K562 (cell line): ENCODE measurements at regions not wholly inside any gene's neighbourhood (a gene's known extent, or its start where the extent isn't known, plus 50 kb on each side); places are given as distances from the start of the nearest gene placed in this dataset.
A peak's percentile ranks its signal among the peaks of the same experiment; 100 is the strongest.

Experiments
- ATAC-seq: fragments of 200-7000 bp; cut with Tn5 transposase; 3 replicates; pipeline ENCODE4 v1.9.1; 2020; ENCODE audit warnings: moderate library complexity
- BruUV-seq: library from RNA; stranded (reverse); fragments of 400-500 nt; replicated peaks from 2 replicates; lab custom pipeline; 2021; lab: Mats Ljungman, UMichigan
- CTCF ChIA-PET: fragments of 300-600 bp; formaldehyde crosslinking; extraction: SDS; loops from one replicate; lab custom pipeline; 2021; ENCODE audit warnings: low intra/inter-chr PET ratio; lab: Yijun Ruan, JAX
- POLR2A ChIA-PET: fragments of 300-600, 350-650 bp; sonication (Branson Sonifier 250); formaldehyde crosslinking; extraction: SDS; loops from one replicate; lab custom pipeline; 2021; ENCODE audit warnings: antibody characterized with exemption, inconsistent platforms; lab: Yijun Ruan, JAX
- DNase-seq, 4 experiments: peaks; one replicate each; pipeline versions ENCODE4 v3.0.0 to v3.0.0-alpha.2; 2011 to 2018; ENCODE audit warnings: low spot score in 3 of 4, mixed read lengths in 3 of 4; ENCODE audit errors: extremely low read depth in 1 of 4
- FAIRE-seq: peaks from 2 replicates; lab custom pipeline; 2011; peaks lifted over from hg19 to GRCh38; lab: Jason Lieb, UNC
- H2AFZ ChIP-seq: 2 replicates; pipeline ENCODE4 v1.6.0; 2011; ENCODE audit warnings: low read depth, low read length, control low read depth, inconsistent platforms
- H3K27ac ChIP-seq: fragments of 200-600 bp; 3 replicates; pipeline ENCODE4 v1.8.0; 2011; ENCODE audit warnings: low read depth, mild to moderate bottlenecking, control low read depth, inconsistent platforms, low read length, moderate library complexity, mixed read lengths; ENCODE audit errors: extremely low read depth
- H3K27me3 ChIP-seq, 2 experiments: fragments of 300-600 bp in 1 of 2; 2 replicates in 1 of 2; 3 replicates in 1 of 2; pipeline versions ENCODE4 v1.6.0 to v1.8.0; 2011; ENCODE audit warnings: inconsistent platforms in 2 of 2, low read length in 2 of 2, mild to moderate bottlenecking in 1 of 2, mixed read lengths in 1 of 2, moderate library complexity in 1 of 2; ENCODE audit not compliant: control insufficient read depth in 2 of 2, insufficient read depth in 2 of 2
- H3K36me3 ChIP-seq: fragments of 300-600 bp; 3 replicates; pipeline ENCODE4 v1.8.0; 2011; ENCODE audit warnings: mild to moderate bottlenecking, low read length, inconsistent platforms; ENCODE audit not compliant: control insufficient read depth, insufficient read depth
- H3K4me1 ChIP-seq, 2 experiments: fragments of 200-600 bp in 1 of 2; replicated peaks in 1 of 2; 2 replicates in 1 of 2; 3 replicates in 1 of 2; pipeline versions ENCODE4 v1.5.1 to v1.8.0; 2011; ENCODE audit warnings: inconsistent platforms in 2 of 2, low read length in 2 of 2, mild to moderate bottlenecking in 1 of 2, mixed read lengths in 1 of 2, moderate library complexity in 1 of 2; ENCODE audit not compliant: control insufficient read depth in 2 of 2, insufficient read depth in 2 of 2
- H3K4me2 ChIP-seq: 2 replicates; pipeline ENCODE4 v1.6.1; 2011; ENCODE audit warnings: low read length, control low read depth, inconsistent platforms, mixed read lengths; ENCODE audit not compliant: insufficient read depth
- H3K4me3 ChIP-seq: fragments of 200-600 bp; sonication (generic), shearing (Covaris generic); 2 replicates; pipeline ENCODE4 v1.5.1; 2016; ENCODE audit warnings: control low read depth, inconsistent platforms
- H3K79me2 ChIP-seq: fragments of 200-600 bp; 3 replicates; pipeline ENCODE4 v1.8.0; 2011; ENCODE audit warnings: low read length, inconsistent platforms; ENCODE audit not compliant: control insufficient read depth, insufficient read depth
- H3K9ac ChIP-seq, 2 experiments: 2 replicates each; pipeline versions ENCODE4 v1.6.0 to v1.6.1; 2011; ENCODE audit warnings: low read depth in 2 of 2, low read length in 2 of 2, control low read depth in 1 of 2, inconsistent platforms in 1 of 2, mild to moderate bottlenecking in 1 of 2, mixed read lengths in 1 of 2; ENCODE audit not compliant: insufficient read depth in 1 of 2
- H3K9me1 ChIP-seq: one replicate; pipeline ENCODE4 v1.6.0; 2011; ENCODE audit warnings: inconsistent platforms, mild to moderate bottlenecking, low read length, moderate library complexity; ENCODE audit not compliant: control insufficient read depth, insufficient read depth
- H3K9me3 ChIP-seq: replicated peaks from 2 replicates; pipeline ENCODE4 v1.5.1; 2011; ENCODE audit warnings: low read depth, low read length, inconsistent platforms; ENCODE audit not compliant: control insufficient read depth, insufficient read depth
- H4K20me1 ChIP-seq: replicated peaks from 2 replicates; pipeline ENCODE4 v1.6.1; 2011; ENCODE audit warnings: low read length, inconsistent platforms, mixed read lengths; ENCODE audit not compliant: control insufficient read depth, insufficient read depth
- ARHGAP35 ChIP-seq: fragments of 450-650 bp; IDR thresholded peaks from 2 replicates; pipeline ENCODE4 v1.6.1; 2018; ENCODE audit not compliant: partially characterized antibody
- CEBPB ChIP-seq: fragments of 450-650 bp; IDR thresholded peaks from 2 replicates; pipeline ENCODE4 v1.6.1; 2016; ENCODE audit warnings: missing genetic modification characterization, missing compliant biosample characterization
- ELF2 ChIP-seq: fragments of 250-450 bp; sonication (Bioruptor Pico); IDR thresholded peaks from 2 replicates; pipeline ENCODE4 v1.5.0; 2021; ENCODE audit warnings: mild to moderate bottlenecking
- EWSR1 ChIP-seq: fragments of 450-650 bp; IDR thresholded peaks from 2 replicates; pipeline ENCODE4 v1.6.1; 2018; ENCODE audit warnings: borderline replicate concordance, mild to moderate bottlenecking, low read depth, moderate library complexity; ENCODE audit not compliant: partially characterized antibody
- GATA2 ChIP-seq: sonication (generic); formaldehyde crosslinking; IDR thresholded peaks from 2 replicates; pipeline ENCODE4 v1.4.0; 2020; ENCODE audit warnings: mild to moderate bottlenecking, missing genetic modification reagents
- GTF2E2 ChIP-seq: fragments of 200-800 bp; sonication (Bioruptor generic); IDR thresholded peaks from 2 replicates; pipeline ENCODE4 v1.6.1; 2016; ENCODE audit warnings: missing genetic modification characterization, missing compliant biosample characterization
- RCOR1 ChIP-seq, 2 experiments: IDR thresholded peaks; 2 replicates each; pipeline ENCODE4 v1.6.1; 2012; ENCODE audit warnings: low read depth in 2 of 2, low read length in 2 of 2, borderline replicate concordance in 1 of 2, improper control_type of control experiment in 1 of 2
- SMARCA4 ChIP-seq: fragments of 450-650 bp; IDR thresholded peaks from 2 replicates; pipeline ENCODE4 v1.6.1; 2016
- ZNF274 ChIP-seq: IDR thresholded peaks from 2 replicates; pipeline ENCODE4 v1.6.1; 2011; ENCODE audit warnings: low read depth, mild to moderate bottlenecking, low read length, moderate library complexity, borderline replicate concordance
- WGBS: fragments of 100-300 bp; shearing (Covaris generic); methylation state at CpG from one replicate; pipeline ENCODE4 v1.1.6; 2016; ENCODE audit warnings: low coverage, mixed read lengths; ENCODE audit not compliant: insufficient coverage; ENCODE audit errors: missing lambda C conversion rate; 5-methylcytosine and 5-hydroxymethylcytosine counted together
- in situ Hi-C: fragments of 300-500 bp; cut with MboI; formaldehyde crosslinking; loops from 4 replicates; pipeline ENCODE4 v1.15.0; 2018; ENCODE audit warnings: inconsistent platforms, mixed read lengths
- intact Hi-C: fragments of 100-400 bp; cut with micrococcal nuclease; formaldehyde crosslinking; loops from 2 replicates; pipeline ENCODE4 v1.14.2; 2022
- TF ChIP-seq, protein P1 (sequence below): fragments of 250-450 bp; sonication (Bioruptor Pico); IDR thresholded peaks from 2 replicates; pipeline ENCODE4 v1.4.0; 2020; ENCODE audit warnings: mild to moderate bottlenecking, moderate library complexity
- TF ChIP-seq, protein P2 (sequence below): fragments of 250-450 bp; sonication (Bioruptor Pico); IDR thresholded peaks from 2 replicates; pipeline ENCODE4 v1.4.0; 2020; ENCODE audit warnings: mild to moderate bottlenecking
- TF ChIP-seq, protein P3 (sequence below): fragments of 450-650 bp; IDR thresholded peaks from 2 replicates; pipeline ENCODE4 v1.6.1; 2017; ENCODE audit warnings: antibody characterized with exemption

DNA sequence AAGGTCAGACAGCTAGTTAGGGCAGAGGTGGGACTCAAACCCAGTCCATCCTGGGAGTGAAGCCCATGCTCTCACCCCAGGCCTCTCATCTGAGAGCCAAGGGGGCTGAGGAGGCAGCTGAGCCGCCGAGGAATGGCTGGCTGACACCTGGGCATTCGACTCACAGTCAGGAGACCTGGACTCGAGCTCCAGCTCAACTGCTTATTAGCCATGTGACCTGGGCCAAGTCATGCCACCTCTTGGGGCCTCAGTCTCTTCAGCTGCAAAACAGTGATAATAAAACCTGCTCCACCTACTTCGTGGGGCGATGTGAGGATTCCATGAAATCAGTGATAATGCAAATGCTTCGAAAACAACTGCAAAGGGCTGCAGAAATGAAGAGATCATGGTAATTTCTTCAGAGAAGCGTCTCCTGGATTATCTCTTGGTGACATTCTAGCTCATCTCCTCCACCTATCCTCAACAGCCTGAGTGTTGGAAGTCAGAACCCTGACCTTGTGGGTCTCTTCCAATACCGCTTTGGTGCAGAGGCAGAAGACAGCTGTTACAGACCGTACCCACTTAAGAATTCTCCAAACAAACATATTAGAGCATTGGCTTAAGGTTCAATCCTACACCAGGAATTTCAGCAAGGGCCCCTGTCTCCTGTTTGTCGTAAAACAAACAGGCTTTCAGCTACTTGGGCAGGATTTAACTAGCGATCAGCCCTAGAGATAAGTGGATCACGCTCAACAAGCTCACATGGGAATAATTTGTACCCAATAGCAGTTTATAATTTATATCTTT, 60.0 kb upstream of the PIM1 start (continued):
- TF ChIP-seq, protein P1, sequence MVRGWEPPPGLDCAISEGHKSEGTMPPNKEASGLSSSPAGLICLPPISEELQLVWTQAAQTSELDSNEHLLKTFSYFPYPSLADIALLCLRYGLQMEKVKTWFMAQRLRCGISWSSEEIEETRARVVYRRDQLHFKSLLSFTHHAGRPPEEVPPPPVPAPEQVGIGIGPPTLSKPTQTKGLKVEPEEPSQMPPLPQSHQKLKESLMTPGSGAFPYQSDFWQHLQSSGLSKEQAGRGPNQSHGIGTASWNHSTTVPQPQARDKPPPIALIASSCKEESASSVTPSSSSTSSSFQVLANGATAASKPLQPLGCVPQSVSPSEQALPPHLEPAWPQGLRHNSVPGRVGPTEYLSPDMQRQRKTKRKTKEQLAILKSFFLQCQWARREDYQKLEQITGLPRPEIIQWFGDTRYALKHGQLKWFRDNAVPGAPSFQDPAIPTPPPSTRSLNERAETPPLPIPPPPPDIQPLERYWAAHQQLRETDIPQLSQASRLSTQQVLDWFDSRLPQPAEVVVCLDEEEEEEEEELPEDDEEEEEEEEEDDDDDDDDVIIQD (CRISPR knock-in tag): peak; percentile 94
- TF ChIP-seq ZNF274 (peak; percentile 49; the same call in 1 of the 2 replicates), RCOR1 (IDR thresholded peaks at IDR 0.05; ENCODE audit: borderline replicate concordance in 1 of 2, low read depth in 2 of 2, low read length in 2 of 2) (peak; percentile 81 to 90; a peak in 3 of 4 replicates), ARHGAP35 (no peak)

DNA sequence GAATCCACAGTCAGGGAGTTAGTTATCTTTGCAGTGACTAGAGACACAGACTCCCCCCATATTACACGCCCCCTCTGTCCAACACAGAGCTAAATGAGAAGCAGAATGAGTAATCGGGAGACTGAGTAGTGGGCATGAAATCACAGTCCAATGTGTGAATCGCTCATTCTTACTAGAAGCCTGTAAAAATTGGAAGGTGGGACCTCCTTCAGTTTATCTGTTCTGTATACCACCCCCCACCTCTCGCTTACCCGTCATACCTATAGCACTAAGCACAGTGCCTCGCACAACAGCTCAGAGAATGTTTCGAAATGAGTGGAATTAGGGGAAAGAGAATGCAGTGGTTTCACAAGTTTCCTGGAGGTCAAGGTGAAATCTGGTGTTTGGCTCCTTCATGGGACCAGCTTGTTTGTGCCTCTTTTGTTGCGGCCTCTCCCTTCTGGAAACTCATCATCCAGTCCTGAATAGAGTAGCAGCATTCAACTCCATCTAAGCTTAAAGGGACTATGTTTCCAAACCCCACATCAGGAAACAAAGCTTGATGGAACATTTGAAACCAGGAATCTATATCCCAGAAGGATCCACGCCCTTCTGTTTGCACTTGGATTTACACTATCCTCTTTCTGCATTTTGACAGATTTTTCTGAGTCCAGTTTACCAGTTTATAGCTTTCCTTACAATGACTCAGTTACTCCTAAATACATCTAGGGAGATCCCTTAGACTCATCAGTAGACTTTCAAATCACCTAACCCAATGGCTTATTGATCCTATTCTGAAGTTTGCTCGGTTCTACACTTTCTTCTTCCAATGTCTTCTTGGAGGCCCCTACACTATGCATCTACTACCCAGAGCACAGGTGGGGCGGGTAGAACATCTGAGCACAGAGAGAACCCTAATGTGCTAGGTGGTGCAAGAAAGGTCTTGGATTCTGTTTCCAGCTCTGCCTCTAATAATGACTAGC, 59.2 kb upstream of the PIM1 start:
- Histone ChIP-seq H3K4me2 (peak overlapping the region; percentile 74), H3K27ac (peak overlapping the region; percentile 73), H3K4me3 (no peak overlapping the region), H3K9me1 (no peaks in the 10 kb centered on the region), H3K4me1 (peaks cover 46 to 58% of the 10 kb centered on the region in 2 experiments), H3K9me3 (no peaks in the 10 kb centered on the region), H3K27me3 (no peaks in the 10 kb centered on the region), H2AFZ (peak overlapping the region; percentile 56), H3K36me3 (no peaks in the 10 kb centered on the region), H3K79me2 (no peaks in the 10 kb centered on the region), H3K9ac (peak overlapping the region; percentile 12 to 51; a peak in 3 of 4 replicates), H4K20me1 (no peaks in the 10 kb centered on the region)
- FAIRE-seq (no peak), ATAC-seq (peak; percentile 27), DNase-seq (no peak)
- intact Hi-C loops (loop anchor here (2.0 kb wide), 1 partner anchor 58 kb away; no protein-coding TSS in a partner anchor), in situ Hi-C loops (no loop called here)
- WGBS: 38% methylated on average over 11 of the region's 11 CpGs
- ChIA-PET CTCF (no interaction called here), POLR2A (interaction anchor here (0.5 to 2.0 kb wide), 26 partner anchors 8 to 72 kb away, joined by 3 to 9 read pairs (median 4); no protein-coding TSS in a partner anchor)
- BruUV-seq: no TSS peak
- TF ChIP-seq, protein P2, sequence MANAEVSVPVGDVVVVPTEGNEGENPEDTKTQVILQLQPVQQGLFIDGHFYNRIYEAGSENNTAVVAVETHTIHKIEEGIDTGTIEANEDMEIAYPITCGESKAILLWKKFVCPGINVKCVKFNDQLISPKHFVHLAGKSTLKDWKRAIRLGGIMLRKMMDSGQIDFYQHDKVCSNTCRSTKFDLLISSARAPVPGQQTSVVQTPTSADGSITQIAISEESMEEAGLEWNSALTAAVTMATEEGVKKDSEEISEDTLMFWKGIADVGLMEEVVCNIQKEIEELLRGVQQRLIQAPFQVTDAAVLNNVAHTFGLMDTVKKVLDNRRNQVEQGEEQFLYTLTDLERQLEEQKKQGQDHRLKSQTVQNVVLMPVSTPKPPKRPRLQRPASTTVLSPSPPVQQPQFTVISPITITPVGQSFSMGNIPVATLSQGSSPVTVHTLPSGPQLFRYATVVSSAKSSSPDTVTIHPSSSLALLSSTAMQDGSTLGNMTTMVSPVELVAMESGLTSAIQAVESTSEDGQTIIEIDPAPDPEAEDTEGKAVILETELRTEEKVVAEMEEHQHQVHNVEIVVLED (CRISPR knock-in tag): no peak
- TF ChIP-seq GTF2E2 (tag): peak; percentile 33; the same call in 1 of the 2 replicates
- TF ChIP-seq, protein P3, sequence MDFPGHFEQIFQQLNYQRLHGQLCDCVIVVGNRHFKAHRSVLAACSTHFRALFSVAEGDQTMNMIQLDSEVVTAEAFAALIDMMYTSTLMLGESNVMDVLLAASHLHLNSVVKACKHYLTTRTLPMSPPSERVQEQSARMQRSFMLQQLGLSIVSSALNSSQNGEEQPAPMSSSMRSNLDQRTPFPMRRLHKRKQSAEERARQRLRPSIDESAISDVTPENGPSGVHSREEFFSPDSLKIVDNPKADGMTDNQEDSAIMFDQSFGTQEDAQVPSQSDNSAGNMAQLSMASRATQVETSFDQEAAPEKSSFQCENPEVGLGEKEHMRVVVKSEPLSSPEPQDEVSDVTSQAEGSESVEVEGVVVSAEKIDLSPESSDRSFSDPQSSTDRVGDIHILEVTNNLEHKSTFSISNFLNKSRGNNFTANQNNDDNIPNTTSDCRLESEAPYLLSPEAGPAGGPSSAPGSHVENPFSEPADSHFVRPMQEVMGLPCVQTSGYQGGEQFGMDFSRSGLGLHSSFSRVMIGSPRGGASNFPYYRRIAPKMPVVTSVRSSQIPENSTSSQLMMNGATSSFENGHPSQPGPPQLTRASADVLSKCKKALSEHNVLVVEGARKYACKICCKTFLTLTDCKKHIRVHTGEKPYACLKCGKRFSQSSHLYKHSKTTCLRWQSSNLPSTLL: no peak
- no peak for TF ChIP-seq SMARCA4
- 0 out of 2 replicates have a peak, but pooled peaks have one; percentile 16 for TF ChIP-seq ELF2
- TF ChIP-seq CEBPB (tag): peak; percentile 86
- 0 out of 2 replicates have a peak, but pooled peaks have one; percentile 1 for TF ChIP-seq GATA2 (CRISPR knock-in tag)
- no peak for TF ChIP-seq EWSR1
